NCI-H774 (cell line): ENCODE measurements at regions not wholly inside any gene's neighbourhood (a gene's known extent, or its start where the extent isn't known, plus 50 kb on each side); places are given as distances from the start of the nearest gene placed in this dataset.
"Not testable (repeated sequence)": the region's sequence is repeated elsewhere in the genome, so short reads cannot be mapped to it uniquely, and the experiment has no call there.

Source experiments
- DNase-seq: peaks from one replicate; lab custom pipeline; 2025; lab: John Stamatoyannopoulos, UW

DNA sequence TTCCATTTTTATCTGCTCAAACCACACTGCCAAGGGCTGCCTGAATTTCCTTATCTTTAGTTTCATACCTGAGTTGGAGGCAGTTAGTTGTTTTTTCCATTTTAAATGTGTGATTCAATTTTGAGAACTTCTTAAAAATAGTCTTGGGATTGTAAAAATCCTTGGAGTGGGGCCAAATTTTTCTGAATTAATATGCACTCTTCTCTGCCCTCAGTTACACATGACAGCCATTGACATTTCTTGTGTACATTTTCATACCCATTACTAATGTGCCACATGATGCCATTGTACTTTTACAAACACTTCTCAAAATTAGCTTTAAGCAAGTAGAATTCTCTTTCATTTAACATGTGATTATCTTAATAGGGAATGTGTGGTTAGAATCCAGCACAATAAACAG is 141.7 kb downstream of the C3orf38 start:
- DNase-seq = no peak

- no peak for DNase-seq
Observed at GRCh38 chr3:88298189-88298588, 148.4 kb downstream of the C3orf38 start.

GRCh38 chr3:88301273-88301995 is 151.7 kb downstream of the C3orf38 start:
- DNase-seq = no peak

DNA sequence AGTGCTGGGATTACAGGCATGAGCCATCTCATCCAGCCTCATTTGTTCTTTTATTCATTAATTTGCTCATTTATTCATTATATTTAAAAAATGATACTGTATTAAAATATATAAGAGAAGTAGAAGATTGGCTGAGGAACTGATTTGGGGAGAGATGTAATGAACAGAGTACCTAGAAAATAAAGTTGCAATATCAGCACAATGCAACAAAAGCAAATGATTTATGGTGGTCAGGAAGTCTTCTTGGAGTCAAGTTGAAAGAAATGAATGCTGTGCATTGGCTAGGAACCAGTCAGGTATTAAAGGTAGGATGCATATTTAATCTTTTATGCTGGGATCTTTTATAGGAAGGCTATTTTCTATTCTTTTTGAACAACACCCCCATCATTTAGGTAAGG is 152.2 kb downstream of the C3orf38 start:
- no peak for DNase-seq

DNA sequence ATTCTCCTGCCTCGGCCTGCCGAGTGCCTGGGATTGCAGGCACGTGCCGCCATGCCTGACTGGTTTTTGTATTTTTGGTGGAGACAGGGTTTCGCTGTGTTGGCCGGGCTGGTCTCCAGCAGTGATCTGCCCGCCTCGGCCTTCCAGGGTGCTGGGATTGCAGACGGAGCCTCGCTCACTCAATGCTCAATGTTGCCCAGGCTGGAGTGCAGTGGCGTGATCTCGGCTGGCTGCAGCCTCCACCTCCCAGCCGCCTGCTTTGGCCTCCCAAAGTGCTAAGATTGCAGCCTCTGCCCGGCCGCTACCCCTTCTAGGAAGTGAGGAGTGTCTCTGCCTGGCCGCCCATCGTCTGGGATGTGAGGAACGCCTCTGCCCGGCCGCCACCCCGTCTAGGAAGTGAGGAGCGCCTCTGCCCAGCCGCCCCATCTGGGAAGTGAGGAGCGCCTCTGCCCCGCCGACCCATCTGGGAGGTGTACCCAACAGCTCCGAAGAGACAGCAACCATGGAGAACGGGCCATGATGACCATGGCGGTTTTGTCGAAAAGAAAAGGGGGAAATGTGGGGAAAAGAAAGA is 153.7 kb downstream of the C3orf38 start:
- not testable (repeated sequence) for DNase-seq

- DNase-seq = no peak
Observed at GRCh38 chr3:88307666-88308065, 157.9 kb downstream of the C3orf38 start.

- DNase-seq = no peak
Observed at GRCh38 chr3:88311826-88312225, 162.1 kb downstream of the C3orf38 start.

DNA sequence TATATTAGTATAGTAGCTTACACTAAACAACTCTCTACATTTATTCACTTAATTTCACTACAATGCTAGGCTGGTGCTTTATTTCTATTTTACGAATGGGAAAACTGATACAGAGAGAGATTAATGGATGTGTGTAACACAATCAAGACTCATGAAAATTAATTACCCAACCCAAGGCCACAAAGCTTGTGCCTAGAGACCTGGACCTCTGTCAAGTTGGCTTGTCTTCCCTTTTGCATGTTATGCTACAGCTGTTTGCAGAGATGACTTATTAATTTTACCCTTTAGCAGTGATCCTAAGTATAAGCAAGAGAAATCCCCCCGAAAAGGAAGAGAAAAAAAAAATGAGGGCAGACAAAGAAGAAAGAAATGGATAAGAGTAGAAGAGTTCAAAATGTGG is 162.5 kb downstream of the C3orf38 start:
- DNase-seq = no peak

DNA sequence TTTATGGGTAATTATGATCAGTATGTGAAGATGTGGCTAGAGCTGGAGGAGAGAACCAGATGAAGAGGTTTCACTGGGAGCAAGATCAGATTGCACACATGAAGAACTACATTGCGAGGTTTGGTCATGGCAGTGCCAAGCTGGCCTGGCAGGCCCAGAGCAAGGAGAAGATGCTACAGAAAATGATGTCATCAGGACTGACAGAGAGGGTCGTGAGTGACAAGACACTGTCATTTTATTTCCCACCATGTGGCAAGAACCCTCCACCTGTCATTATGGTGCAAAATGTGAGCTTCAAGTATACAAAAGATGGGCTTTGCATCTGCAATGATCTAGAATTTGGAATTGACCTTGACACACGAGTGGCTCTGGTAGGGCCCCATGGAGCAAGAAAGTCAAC is 168.3 kb downstream of the C3orf38 start:
- DNase-seq = no peak

GRCh38 chr3:88321363-88322050 is 171.7 kb downstream of the C3orf38 start:
- no peak for DNase-seq

DNA sequence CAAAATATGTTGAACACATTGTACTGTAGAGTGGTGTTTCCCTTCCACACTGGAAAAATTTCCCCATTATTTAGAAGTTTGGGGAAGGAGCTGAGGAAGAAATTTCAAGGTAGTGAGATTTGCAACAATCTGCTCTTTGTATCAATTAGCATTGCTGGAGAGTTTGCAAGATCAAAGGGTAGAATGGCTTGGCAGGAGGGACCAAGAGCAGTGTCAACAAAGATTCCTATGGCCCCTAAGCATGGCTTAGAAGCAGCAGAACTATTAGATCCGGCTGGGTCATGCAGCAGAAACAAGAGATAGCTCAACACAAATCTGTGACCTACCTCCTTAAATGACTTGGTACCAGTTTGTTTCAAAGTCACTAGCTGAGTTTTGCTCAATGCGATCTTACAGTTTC is 175.0 kb downstream of the C3orf38 start:
- no peak for DNase-seq

DNA sequence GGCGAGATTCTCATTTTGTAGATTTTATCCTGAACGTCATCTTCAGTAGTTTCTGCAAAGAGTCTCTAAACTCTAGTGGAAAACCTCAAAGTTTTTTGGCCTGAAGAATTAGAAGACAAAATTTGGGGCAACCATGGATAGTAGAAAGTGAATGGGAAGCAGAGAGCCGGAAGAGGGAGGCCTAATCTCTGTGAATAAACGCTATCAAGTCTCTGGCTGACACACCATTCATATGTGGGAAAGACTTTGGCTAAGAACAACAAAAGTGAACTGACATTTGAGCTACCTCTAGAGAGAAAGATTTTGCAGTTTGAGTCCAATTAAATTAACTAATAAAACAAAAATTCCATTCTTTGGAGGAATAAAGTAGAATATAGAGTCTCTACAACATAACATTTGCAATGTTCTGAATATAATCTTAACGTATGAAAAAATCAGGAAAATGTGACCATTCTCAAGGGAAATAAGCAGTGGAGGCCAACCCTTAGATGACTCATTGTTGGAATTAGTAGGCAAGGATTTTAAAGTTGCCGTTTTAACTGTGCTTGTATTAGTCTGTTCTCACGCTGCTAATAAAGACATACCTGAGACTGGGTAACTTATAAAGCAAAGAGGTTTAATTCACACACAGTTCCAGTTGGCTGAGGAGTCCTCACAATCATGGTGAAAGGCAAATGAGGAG is 184.6 kb downstream of the C3orf38 start:
- DNase-seq = no peak

GRCh38 chr3:88336894-88337293 is 187.1 kb downstream of the C3orf38 start:
- DNase-seq = no peak

DNA sequence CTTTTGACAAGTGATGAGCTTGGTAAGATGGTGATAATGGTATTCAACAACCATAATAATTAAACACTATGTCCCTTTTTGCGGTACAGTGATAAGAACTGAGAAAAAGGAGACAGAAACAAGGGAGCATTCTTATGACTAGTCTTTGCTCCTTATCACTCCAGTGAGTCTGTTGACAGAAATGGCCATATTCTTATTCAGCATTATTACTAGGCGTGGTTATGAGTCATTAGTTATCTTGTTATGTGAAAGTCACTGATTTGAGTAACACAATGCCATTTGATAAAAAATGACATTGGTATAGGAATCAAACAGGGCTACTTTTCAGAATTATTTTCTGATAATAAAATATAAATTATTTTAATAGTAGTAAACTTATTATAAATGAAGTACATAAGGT is 193.5 kb downstream of the C3orf38 start:
- no peak for DNase-seq

GRCh38 chr3:88346643-88347042 is 196.9 kb downstream of the C3orf38 start:
- no peak for DNase-seq

DNA sequence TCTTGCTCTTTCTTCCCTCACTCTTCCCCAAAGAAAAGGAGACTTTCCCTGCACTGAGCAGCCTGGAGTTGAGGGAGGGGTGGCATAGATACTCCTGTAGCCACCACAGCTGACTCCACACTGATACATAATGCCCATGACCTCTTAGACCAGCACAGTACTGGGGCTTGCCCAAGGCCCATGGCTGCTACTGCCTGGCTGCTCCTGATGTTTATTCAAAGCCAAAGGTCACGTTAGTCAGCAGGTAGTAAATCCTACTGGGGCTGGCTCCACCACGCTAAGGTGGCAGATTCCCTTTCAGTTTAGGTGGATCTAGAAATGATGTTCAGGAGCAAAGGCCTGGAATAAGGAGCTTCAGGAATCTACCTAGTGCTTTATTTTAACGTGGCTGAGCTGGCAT is 212.7 kb downstream of the C3orf38 start:
- DNase-seq = no peak

- DNase-seq = no peak
Observed at GRCh38 chr3:88364926-88365325, 215.2 kb downstream of the C3orf38 start.

DNA sequence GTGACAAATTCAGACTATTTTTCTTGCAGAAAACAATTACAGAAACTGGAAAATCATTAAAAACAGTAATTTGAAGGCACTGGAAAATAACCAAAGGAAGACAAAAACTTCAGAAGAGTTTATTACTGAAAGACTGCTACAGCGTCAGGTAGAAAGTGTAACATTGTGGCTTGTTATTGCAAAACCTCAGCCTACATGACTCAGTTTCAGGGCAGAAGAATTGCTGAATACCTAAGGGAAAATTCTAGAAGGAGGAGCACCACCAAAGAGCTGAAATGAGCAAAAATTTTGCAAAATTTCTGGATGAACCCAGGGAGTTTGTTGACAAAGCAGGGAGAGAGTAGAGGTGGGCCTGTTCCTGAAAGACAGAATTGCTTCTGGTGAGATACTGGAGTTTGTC is 219.6 kb downstream of the C3orf38 start:
- no peak for DNase-seq

- DNase-seq = no peak
Observed at GRCh38 chr3:88369767-88370166, 220.0 kb downstream of the C3orf38 start.

GRCh38 chr3:88385090-88385489 is 235.3 kb downstream of the C3orf38 start:
- no peak for DNase-seq

DNA sequence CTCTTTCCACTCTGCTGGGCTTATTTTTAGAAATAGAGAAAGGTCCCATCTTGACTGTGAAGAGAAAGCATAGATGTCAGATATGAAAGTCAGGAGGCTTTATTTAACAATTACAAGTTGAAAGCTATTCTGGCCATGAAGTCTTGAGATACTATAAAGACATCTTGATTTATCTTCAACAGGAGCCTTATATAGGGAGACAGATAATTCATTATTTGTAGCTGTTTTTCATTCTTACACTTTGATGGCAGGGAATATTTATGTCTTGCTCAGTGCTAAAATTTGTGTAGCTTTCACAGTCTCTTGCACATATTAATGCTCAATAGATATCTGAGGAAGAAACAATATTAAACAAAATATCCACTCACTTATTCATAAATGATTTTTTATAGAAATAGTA is 248.8 kb downstream of the C3orf38 start:
- no peak for DNase-seq

DNA sequence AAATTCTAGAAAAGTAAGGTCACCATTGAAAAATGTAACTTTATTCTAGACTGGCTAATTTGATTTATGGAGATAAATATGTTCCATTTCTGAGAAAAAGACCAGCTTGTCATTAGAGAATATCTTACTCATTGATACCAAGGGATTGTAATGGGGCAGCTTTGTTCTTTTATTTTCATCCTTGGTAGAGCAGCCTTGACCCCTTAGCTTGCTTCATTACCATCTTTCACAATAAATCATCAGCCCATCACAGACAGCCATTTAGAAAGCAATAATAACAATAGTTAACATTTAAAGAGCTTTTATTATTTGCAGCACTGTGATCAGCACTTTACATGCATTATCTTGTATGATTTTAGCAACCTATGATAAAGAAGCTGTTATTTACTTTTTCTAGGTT is 253.6 kb downstream of the C3orf38 start:
- no peak for DNase-seq

DNA sequence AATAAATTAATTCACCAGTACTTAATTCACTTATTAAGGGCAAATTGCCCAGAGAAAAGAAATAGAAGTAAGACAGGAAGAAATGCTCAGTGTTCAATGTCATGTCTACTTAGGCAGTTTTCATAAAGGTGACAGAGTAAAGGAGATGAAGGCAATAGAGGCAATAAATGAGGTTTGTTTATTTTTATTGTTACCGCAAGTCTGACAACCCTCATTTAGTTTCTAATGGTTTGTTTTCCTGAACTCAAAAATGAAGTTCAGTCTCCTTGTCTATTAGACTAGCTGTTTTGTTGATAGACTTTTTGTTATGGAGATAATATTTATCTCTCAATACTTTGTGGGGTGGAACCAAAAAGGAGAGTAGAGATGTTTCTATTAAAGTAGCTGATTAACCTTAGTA is 258.3 kb downstream of the C3orf38 start:
- no peak for DNase-seq
